Loucy (cell line): ENCODE measurements at regions not wholly inside any gene's neighbourhood (a gene's known extent, or its start where the extent isn't known, plus 50 kb on each side); places are given as distances from the start of the nearest gene placed in this dataset.

Experiments
- H2AFZ ChIP-seq: fragments of 200-600 bp; sonication (generic); 2 replicates; pipeline ENCODE4 v1.6.0; 2016; ENCODE audit warnings: antibody characterized with exemption, mild to moderate bottlenecking, low read length, moderate library complexity
- H3F3A ChIP-seq: fragments of 200-600 bp; 2 replicates; pipeline ENCODE4 v1.6.0; 2016; ENCODE audit warnings: antibody characterized with exemption, low read depth, mild to moderate bottlenecking
- H3K27me3 ChIP-seq: fragments of 200-600 bp; sonication (generic); 2 replicates; pipeline ENCODE4 v1.6.1; 2014; ENCODE audit warnings: low read length, mild to moderate bottlenecking; ENCODE audit not compliant: insufficient read depth, poor library complexity, severe bottlenecking
- H3K36me3 ChIP-seq: fragments of 200-600 bp; sonication (generic); 2 replicates; pipeline ENCODE4 v1.6.1; 2016; ENCODE audit warnings: low read length; ENCODE audit not compliant: insufficient read depth
- H3K4me1 ChIP-seq: fragments of 200-600 bp; sonication (generic); 2 replicates; pipeline ENCODE4 v1.5.1; 2014; ENCODE audit warnings: low read length, mild to moderate bottlenecking; ENCODE audit not compliant: insufficient read depth, poor library complexity, severe bottlenecking
- H3K4me2 ChIP-seq: fragments of 200-600 bp; sonication (generic); 2 replicates; pipeline ENCODE4 v1.6.0; 2014; ENCODE audit warnings: antibody characterized with exemption, low read length, low read depth, mild to moderate bottlenecking; ENCODE audit not compliant: poor library complexity, severe bottlenecking
- H3K4me3 ChIP-seq: fragments of 200-600 bp; sonication (generic); 2 replicates; pipeline ENCODE4 v1.5.1; 2014; ENCODE audit warnings: low read length, mild to moderate bottlenecking, mixed read lengths; ENCODE audit not compliant: poor library complexity, severe bottlenecking
- H3K79me2 ChIP-seq: fragments of 200-600 bp; sonication (generic); 2 replicates; pipeline ENCODE4 v1.6.1; 2014; ENCODE audit warnings: low read length; ENCODE audit not compliant: insufficient read depth
- H3K9ac ChIP-seq: fragments of 200-600 bp; sonication (generic); 2 replicates; pipeline ENCODE4 v1.6.0; 2014; ENCODE audit warnings: mild to moderate bottlenecking, low read depth, low read length, moderate library complexity; ENCODE audit not compliant: poor library complexity, severe bottlenecking
- H3K9me2 ChIP-seq: fragments of 200-600 bp; sonication (generic); replicated peaks from 2 replicates; pipeline ENCODE4 v1.6.1; 2016; ENCODE audit warnings: low read depth, low read length, mixed read lengths
- H3K9me3 ChIP-seq: fragments of 200-600 bp; sonication (generic); 2 replicates; pipeline ENCODE4 v1.6.1; 2014; ENCODE audit warnings: mild to moderate bottlenecking, antibody characterized with exemption, low read length, low read depth; ENCODE audit not compliant: insufficient read depth
- H4K20me1 ChIP-seq: fragments of 200-600 bp; sonication (generic); 2 replicates; pipeline ENCODE4 v1.6.0; 2014; ENCODE audit warnings: antibody characterized with exemption, low read length, mild to moderate bottlenecking; ENCODE audit not compliant: insufficient read depth, poor library complexity, severe bottlenecking
- CTCF ChIP-seq: fragments of 200-600 bp; sonication (generic); conservative IDR thresholded peaks from 2 replicates; pipeline ENCODE4 v1.5.1; 2014; ENCODE audit warnings: mild to moderate bottlenecking, antibody characterized with exemption, low read length
- EZH2phosphoT487 ChIP-seq: fragments of 200-600 bp; IDR thresholded peaks from 2 replicates; pipeline ENCODE4 v1.6.1; 2018; ENCODE audit warnings: antibody characterized with exemption, mild to moderate bottlenecking, moderate library complexity, borderline replicate concordance

GRCh38 chr22:27419473-27419872 lies 382.1 kb downstream of the MN1 start:
- Histone ChIP-seq H3K4me1 (no peaks in the 10 kb centered on the region), H4K20me1 (no peaks in the 10 kb centered on the region), H2AFZ (no peak overlapping the region), H3K4me3 (no peak overlapping the region), H3K9ac (no peak overlapping the region), H3K9me3 (no peaks in the 10 kb centered on the region), H3K36me3 (no peaks in the 10 kb centered on the region), H3F3A (no peaks in the 10 kb centered on the region), H3K27me3 (no peaks in the 10 kb centered on the region), H3K9me2 (no peaks in the 10 kb centered on the region), H3K4me2 (no peak overlapping the region), H3K79me2 (no peaks in the 10 kb centered on the region)
- TF ChIP-seq CTCF: no peak
- no peak for TF ChIP-seq EZH2phosphoT487

- no peaks in the 10 kb centered on the region for H3K79me2 ChIP-seq
- no peak overlapping the region for H3K9ac ChIP-seq
- no peak for TF ChIP-seq EZH2phosphoT487
- TF ChIP-seq CTCF: no peak
- H3K4me3 ChIP-seq: no peak overlapping the region
- no peak overlapping the region for H3K4me2 ChIP-seq
- no peaks in the 10 kb centered on the region for H4K20me1 ChIP-seq
- H3K36me3 ChIP-seq: no peaks in the 10 kb centered on the region
- no peaks in the 10 kb centered on the region for H3K9me2 ChIP-seq
- H2AFZ ChIP-seq: no peak overlapping the region
- H3F3A ChIP-seq: no peaks in the 10 kb centered on the region
- no peaks in the 10 kb centered on the region for H3K27me3 ChIP-seq
- no peaks in the 10 kb centered on the region for H3K9me3 ChIP-seq
- no peaks in the 10 kb centered on the region for H3K4me1 ChIP-seq
These were observed 381.2 kb downstream of the MN1 start for GRCh38 chr22:27420195-27420816.

GRCh38 chr22:27420817-27421361 lies 380.7 kb downstream of the MN1 start:
- H3K27me3 ChIP-seq: no peaks in the 10 kb centered on the region
- no peaks in the 10 kb centered on the region for H4K20me1 ChIP-seq
- H3K79me2 ChIP-seq: no peaks in the 10 kb centered on the region
- no peaks in the 10 kb centered on the region for H3K9me3 ChIP-seq
- TF ChIP-seq CTCF: no peak
- no peaks in the 10 kb centered on the region for H3K4me1 ChIP-seq
- no peak overlapping the region for H2AFZ ChIP-seq
- no peak overlapping the region for H3K4me3 ChIP-seq
- no peaks in the 10 kb centered on the region for H3K36me3 ChIP-seq
- H3K4me2 ChIP-seq: no peak overlapping the region
- no peaks in the 10 kb centered on the region for H3F3A ChIP-seq
- no peak overlapping the region for H3K9ac ChIP-seq
- H3K9me2 ChIP-seq: no peaks in the 10 kb centered on the region
